Spleen (tissue), 11 donors: ENCODE measurements at regions not wholly inside any gene's neighbourhood (a gene's known extent, or its start where the extent isn't known, plus 50 kb on each side); places are given as distances from the start of the nearest gene placed in this dataset.

ENCODE experiments used
- DNase-seq: peaks from one replicate; pipeline ENCODE4 v3.0.0-alpha.2; 2020
- H3K27ac ChIP-seq, 8 donors: fragments of 200-600 bp; sonication (generic) in 7 of 8; 1 replicate in 4 of 8; 2 replicates in 4 of 8; pipeline versions ENCODE4 v1.5.0 to v1.8.0; 2016 to 2021; ENCODE audit warnings: inconsistent platforms in 4 of 8, mild to moderate bottlenecking in 4 of 8, moderate library complexity in 1 of 8
- H3K27me3 ChIP-seq, 7 donors: fragments of 200-600 bp; sonication (generic) in 6 of 7; replicated peaks in 1 of 7; 1 replicate in 4 of 7; 2 replicates in 3 of 7; pipeline versions ENCODE4 v1.5.0 to v1.8.0; 2016 to 2021; ENCODE audit warnings: inconsistent platforms in 3 of 7, mild to moderate bottlenecking in 1 of 7
- H3K36me3 ChIP-seq, 6 donors: fragments of 200-600 bp; sonication (generic) in 5 of 6; 1 replicate in 4 of 6; 2 replicates in 2 of 6; pipeline versions ENCODE4 v1.5.0 to v1.8.0; 2016 to 2021; ENCODE audit warnings: inconsistent platforms in 2 of 6
- H3K4me1 ChIP-seq, 6 donors: fragments of 200-600 bp; sonication (generic) in 5 of 6; 1 replicate in 3 of 6; 2 replicates in 3 of 6; pipeline versions ENCODE4 v1.5.0 to v1.8.0; 2016 to 2021; ENCODE audit warnings: inconsistent platforms in 3 of 6
- H3K4me3 ChIP-seq, 8 donors: fragments of 200-600 bp; sonication (generic) in 7 of 8; 1 replicate in 4 of 8; 2 replicates in 4 of 8; pipeline versions ENCODE4 v1.5.0 to v1.8.0; 2016 to 2021; ENCODE audit warnings: inconsistent platforms in 4 of 8, mild to moderate bottlenecking in 4 of 8, moderate library complexity in 2 of 8
- H3K9me3 ChIP-seq, 8 donors: fragments of 200-600 bp; sonication (generic) in 7 of 8; 1 replicate in 4 of 8; 2 replicates in 4 of 8; pipeline versions ENCODE4 v1.5.0 to v1.8.0; 2016 to 2021; ENCODE audit warnings: inconsistent platforms in 4 of 8
- CTCF ChIP-seq, 11 experiments: fragments of 200-600 bp in 7 of 11; fragments of 450-650 bp in 4 of 11; sonication (generic) in 4 of 11; IDR thresholded peaks in 8 of 11; conservative IDR thresholded peaks in 3 of 11; 1 replicate in 7 of 11; 2 replicates in 4 of 11; pipeline versions ENCODE4 v1.4.0 to v1.8.0; 2016 to 2021; ENCODE audit warnings: antibody characterized with exemption in 11 of 11, inconsistent platforms in 4 of 11, mild to moderate bottlenecking in 1 of 11
- POLR2A ChIP-seq, 3 donors: fragments of 450-650 bp; IDR thresholded peaks; one replicate each; pipeline ENCODE4 v1.5.1; 2017; ENCODE audit warnings: antibody characterized with exemption in 3 of 3, mild to moderate bottlenecking in 1 of 3
- POLR2AphosphoS5 ChIP-seq, 3 donors: sonication (generic); formaldehyde crosslinking; IDR thresholded peaks; one replicate each; pipeline ENCODE4 v1.5.1; 2017; ENCODE audit warnings: antibody characterized with exemption in 3 of 3
- WGBS, 5 donors: extraction: QIAGEN DNeasy Blood & Tissue Kit in 3 of 5; methylation state at CpG; one replicate each; pipeline versions ENCODE4 v1.1.5 to v1.1.7; 2013 to 2018; 5-methylcytosine and 5-hydroxymethylcytosine counted together
- intact Hi-C: fragments of 100-400 bp; cut with DNase I; formaldehyde crosslinking; loops from one replicate; pipeline ENCODE4 v1.15.0; 2023; ENCODE audit warnings: low total_unique reads
- donor health status: healthy with polysubstance abuse.
- donor health status: DM: no; HTN: no; CAD: no; lungs with moderate emphysema.
- donor health status: DM: no; HTN: no; CAD: no.
- donor health status: Bipolar disorder and iron deficiency.
- donor health status: healthy.
- donor health status: DM: no; HTN: no; CAD: no.
- donor health status: DM: yes; HTN: yes; CAD: no.

- H3K27ac ChIP-seq, result no peak overlapping the region
- no peaks in the 10 kb centered on the region for H3K4me1 ChIP-seq
- WGBS, 5 donors, result 73 to 82% (median 78%) methylated on average over 10 to 12 of the region's 12 CpGs
- H3K4me3 ChIP-seq, result no peak overlapping the region
- no peaks in the 10 kb centered on the region for H3K36me3 ChIP-seq
- peaks cover 0 to 4% (median 0%) of the 10 kb centered on the region in 8 donors for H3K9me3 ChIP-seq
- intact Hi-C loops, result no loop called here
- no peak for DNase-seq
- peaks cover 0 to 7% (median 0%) of the 10 kb centered on the region in 7 donors for H3K27me3 ChIP-seq
- TF ChIP-seq CTCF (IDR thresholded peaks at IDR 0.05 in 8 of 11, conservative IDR thresholded peaks at IDR 0.05 in 3 of 11), result no peak
- TF ChIP-seq POLR2AphosphoS5 (IDR thresholded peaks at IDR 0.05), result no peak
These were observed 244.1 kb downstream of the MED10 start for GRCh38 chr5:6134281-6134680.

GRCh38 chr5:6125781-6126180, 252.6 kb downstream of the MED10 start:
- intact Hi-C loops, result no loop called here
- 84 to 96% (median 87%) methylated on average over 2 of the region's 2 CpGs for WGBS, 5 donors
- no peaks in the 10 kb centered on the region for H3K27me3 ChIP-seq
- H3K4me1 ChIP-seq, result no peaks in the 10 kb centered on the region
- H3K36me3 ChIP-seq, result no peaks in the 10 kb centered on the region
- H3K4me3 ChIP-seq, result no peak overlapping the region
- no peak for TF ChIP-seq CTCF (IDR thresholded peaks at IDR 0.05 in 8 of 11, conservative IDR thresholded peaks at IDR 0.05 in 3 of 11)
- no peak for TF ChIP-seq POLR2AphosphoS5 (IDR thresholded peaks at IDR 0.05)
- no peak overlapping the region for H3K27ac ChIP-seq
- DNase-seq, result no peak
- peaks cover 0 to 58% (median 25%) of the 10 kb centered on the region in 8 donors for H3K9me3 ChIP-seq

- WGBS, 5 donors, result 78 to 91% (median 84%) methylated on average over 4 of the region's 4 CpGs
- Histone ChIP-seq H3K36me3 (no peaks in the 10 kb centered on the region), H3K27ac (no peak overlapping the region), H3K9me3 (peaks cover 0 to 22% (median 12%) of the 10 kb centered on the region in 8 donors), H3K27me3 (no peaks in the 10 kb centered on the region), H3K4me1 (no peaks in the 10 kb centered on the region), H3K4me3 (no peak overlapping the region)
- no peak for TF ChIP-seq POLR2AphosphoS5 (IDR thresholded peaks at IDR 0.05)
- TF ChIP-seq POLR2A (IDR thresholded peaks at IDR 0.05), result no peak
- TF ChIP-seq CTCF (IDR thresholded peaks at IDR 0.05 in 8 of 11, conservative IDR thresholded peaks at IDR 0.05 in 3 of 11), result no peak
- no peak for DNase-seq
- intact Hi-C loops, result no loop called here
These were observed 259.7 kb downstream of the MED10 start for GRCh38 chr5:6118691-6119090.

- Histone ChIP-seq H3K36me3 (no peaks in the 10 kb centered on the region), H3K27ac (no peak overlapping the region), H3K9me3 (peaks cover 0 to 11% (median 2%) of the 10 kb centered on the region in 8 donors), H3K27me3 (no peaks in the 10 kb centered on the region), H3K4me3 (no peak overlapping the region), H3K4me1 (no peaks in the 10 kb centered on the region)
- TF ChIP-seq POLR2AphosphoS5 (IDR thresholded peaks at IDR 0.05) (no peak), CTCF (IDR thresholded peaks at IDR 0.05 in 8 of 11, conservative IDR thresholded peaks at IDR 0.05 in 3 of 11) (no peak), POLR2A (IDR thresholded peaks at IDR 0.05) (no peak)
- WGBS, 5 donors, result 57 to 67% (median 59%) methylated on average over 1 of the region's 1 CpG
- DNase-seq, result no peak
- intact Hi-C loops, result no loop called here
These were observed 261.1 kb downstream of the MED10 start for GRCh38 chr5:6117212-6117611.
